Nephron (organoid): ENCODE measurements at regions not wholly inside any gene's neighbourhood (a gene's known extent, or its start where the extent isn't known, plus 50 kb on each side); places are given as distances from the start of the nearest gene placed in this dataset.
"Not testable (repeated sequence)": the region's sequence is repeated elsewhere in the genome, so short reads cannot be mapped to it uniquely, and the experiment has no call there.

Experiments
- H3K27ac Mint-ChIP-seq, 3 experiments: 2 replicates each; pipeline ENCODE4 v1.8.0; 2020; ENCODE audit warnings: mixed read lengths in 3 of 3, mild to moderate bottlenecking in 2 of 3, moderate library complexity in 1 of 3
- H3K27me3 Mint-ChIP-seq: 2 replicates; pipeline ENCODE4 v1.8.0; 2021; ENCODE audit warnings: low read depth, mild to moderate bottlenecking, moderate library complexity, mixed read lengths
- H3K36me3 Mint-ChIP-seq: 2 replicates; pipeline ENCODE4 v1.8.0; 2020; ENCODE audit warnings: low read depth, mixed read lengths
- H3K4me1 Mint-ChIP-seq: 2 replicates; pipeline ENCODE4 v1.8.0; 2020; ENCODE audit warnings: mixed read lengths
- H3K4me3 Mint-ChIP-seq, 3 experiments: 2 replicates each; pipeline ENCODE4 v1.8.0; 2020; ENCODE audit warnings: mild to moderate bottlenecking in 3 of 3, mixed read lengths in 3 of 3, moderate library complexity in 2 of 3
- H3K9me3 Mint-ChIP-seq: 2 replicates; pipeline ENCODE4 v1.8.0; 2020; ENCODE audit warnings: mixed read lengths
- CTCF ChIP-seq, 3 experiments: fragments of 200-600 bp; sonication (generic); IDR thresholded peaks; one replicate each; pipeline ENCODE4 v1.5.0; 2021; ENCODE audit warnings: antibody characterized with exemption in 3 of 3; ENCODE audit not compliant: unreplicated experiment in 3 of 3

GRCh38 chr17:12195418-12195817 is 174.7 kb downstream of the MAP2K4 start:
- Mint-ChIP-seq H3K4me1 (no peaks in the 10 kb centered on the region), H3K36me3 (no peaks in the 10 kb centered on the region)

GRCh38 chr17:12201294-12201880 is 180.7 kb downstream of the MAP2K4 start:
- peaks cover 3% of the 10 kb centered on the region for H3K9me3 Mint-ChIP-seq
- H3K4me1 Mint-ChIP-seq: no peaks in the 10 kb centered on the region
- H3K27me3 Mint-ChIP-seq: peaks cover 10% of the 10 kb centered on the region
- no peak overlapping the region for H3K4me3 Mint-ChIP-seq
- no peak overlapping the region for H3K27ac Mint-ChIP-seq
- TF ChIP-seq CTCF (IDR thresholded peaks at IDR 0.05; ENCODE audit: unreplicated experiment in 3 of 3): no peak
- H3K36me3 Mint-ChIP-seq: no peaks in the 10 kb centered on the region

More at GRCh38 chr17:12195418-12195817, 174.7 kb downstream of the MAP2K4 start:
- Mint-ChIP-seq H3K9me3 (peaks cover 3% of the 10 kb centered on the region), H3K4me3 (no peak overlapping the region), H3K27me3 (peaks cover 4% of the 10 kb centered on the region), H3K27ac (no peak overlapping the region)
- TF ChIP-seq CTCF (IDR thresholded peaks at IDR 0.05; ENCODE audit: unreplicated experiment in 3 of 3): no peak

- TF ChIP-seq CTCF (IDR thresholded peaks at IDR 0.05; ENCODE audit: unreplicated experiment in 3 of 3): no peak
- no peak overlapping the region for H3K4me3 Mint-ChIP-seq
- peaks cover 9% of the 10 kb centered on the region for H3K4me1 Mint-ChIP-seq
- peak overlapping the region in 1 of 3 experiments; percentile 18 for H3K27ac Mint-ChIP-seq
- no peaks in the 10 kb centered on the region for H3K36me3 Mint-ChIP-seq
- H3K9me3 Mint-ChIP-seq: no peaks in the 10 kb centered on the region
- H3K27me3 Mint-ChIP-seq: peaks cover 3% of the 10 kb centered on the region
These were observed 189.0 kb downstream of the MAP2K4 start for GRCh38 chr17:12209632-12210191.

- not testable (repeated sequence) for H3K27ac Mint-ChIP-seq, H3K4me1 Mint-ChIP-seq, H3K4me3 Mint-ChIP-seq, H3K36me3 Mint-ChIP-seq
- peaks cover 18% of the 10 kb centered on the region for H3K27me3 Mint-ChIP-seq
- peaks cover 14% of the 10 kb centered on the region for H3K9me3 Mint-ChIP-seq
These were observed 200.2 kb downstream of the MAP2K4 start for GRCh38 chr17:12220714-12221439.

GRCh38 chr17:12222392-12222791 is 201.7 kb downstream of the MAP2K4 start:
- Mint-ChIP-seq H3K36me3 (peaks cover 6% of the 10 kb centered on the region), H3K4me3 (no peak overlapping the region)
- no peak for TF ChIP-seq CTCF (IDR thresholded peaks at IDR 0.05; ENCODE audit: unreplicated experiment in 3 of 3)

GRCh38 chr17:12227547-12227946 is 206.9 kb downstream of the MAP2K4 start:
- H3K9me3 Mint-ChIP-seq: peaks cover 11% of the 10 kb centered on the region
- no peaks in the 10 kb centered on the region for H3K36me3 Mint-ChIP-seq
- no peak for TF ChIP-seq CTCF (IDR thresholded peaks at IDR 0.05; ENCODE audit: unreplicated experiment in 3 of 3)
- H3K27ac Mint-ChIP-seq: peak overlapping the region; percentile 81 to 95 (median 89)
- peak overlapping the region in 2 of 3 experiments; percentile 5 to 25 for H3K4me3 Mint-ChIP-seq
- H3K4me1 Mint-ChIP-seq: peaks cover 46% of the 10 kb centered on the region
- peaks cover 24% of the 10 kb centered on the region for H3K27me3 Mint-ChIP-seq

More at GRCh38 chr17:12222392-12222791, 201.7 kb downstream of the MAP2K4 start:
- peaks cover 21% of the 10 kb centered on the region for H3K27me3 Mint-ChIP-seq
- H3K9me3 Mint-ChIP-seq: peaks cover 18% of the 10 kb centered on the region
- H3K27ac Mint-ChIP-seq: no peak overlapping the region
- H3K4me1 Mint-ChIP-seq: peaks cover 8% of the 10 kb centered on the region
